ENCODE measurements at regions not wholly inside any gene's neighbourhood (a gene's known extent, or its start where the extent isn't known, plus 50 kb on each side); places are given as distances from the start of the nearest gene placed in this dataset.

DNA sequence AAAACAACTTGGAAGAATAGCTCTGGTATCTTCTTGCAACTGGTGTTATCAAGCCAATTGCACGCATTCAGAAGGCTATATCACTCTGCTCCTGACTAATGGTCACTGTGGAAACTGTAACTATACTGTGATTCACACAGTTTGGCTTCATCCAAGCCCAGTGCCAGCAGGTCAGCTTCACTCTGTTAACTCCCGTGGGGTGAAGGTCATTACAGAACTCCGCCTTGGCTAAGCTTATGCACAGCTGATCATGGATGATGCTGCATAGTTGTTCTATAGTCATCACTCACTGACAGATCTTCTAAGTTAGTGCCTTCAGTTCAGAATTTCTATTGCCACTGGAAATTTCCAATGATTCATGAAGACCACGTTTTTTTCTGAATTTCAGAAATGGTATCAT is 497.2 kb upstream of the NETO1 start:
- H3K9me3 Mint-ChIP-seq = peaks cover 0 to 2% of the 10 kb centered on the region in 2 experiments; a peak in 2 of 5 replicates
- no peak overlapping the region for H3K18ac ChIP-seq (ENCODE audit: insufficient read length, low read depth, low read length)
- no peaks in the 10 kb centered on the region for H3K79me2 ChIP-seq (ENCODE audit: insufficient read depth, low read length)
- no peak overlapping the region for H3K4ac ChIP-seq (ENCODE audit: low read depth, low read length)
- no peaks in the 10 kb centered on the region for H4K20me1 ChIP-seq (ENCODE audit: control insufficient read depth, insufficient read depth, insufficient read length)
- H3K27me3 ChIP-seq (ENCODE audit: insufficient read depth, low read length) = no peaks in the 10 kb centered on the region
- no peak overlapping the region for H2BK12ac ChIP-seq (ENCODE audit: insufficient read length, low read depth, low read length)
- H3K9ac ChIP-seq (ENCODE audit: extremely low read depth, insufficient read length, low read length) = no peak overlapping the region
- WGBS (ENCODE audit: extremely low coverage, insufficient read length, low lambda C conversion rate) = no CpG with 5 or more reads among the region's 4 CpGs
- H3K4me1 Mint-ChIP-seq = no peaks in the 10 kb centered on the region
- peaks cover 0 to 2% (median 0%) of the 10 kb centered on the region in 3 experiments; a peak in 2 of 7 replicates for H3K36me3 Mint-ChIP-seq (ENCODE audit: insufficient read depth in 1 of 3, low read depth in 3 of 3)
- TF ChIP-seq, protein P1, sequence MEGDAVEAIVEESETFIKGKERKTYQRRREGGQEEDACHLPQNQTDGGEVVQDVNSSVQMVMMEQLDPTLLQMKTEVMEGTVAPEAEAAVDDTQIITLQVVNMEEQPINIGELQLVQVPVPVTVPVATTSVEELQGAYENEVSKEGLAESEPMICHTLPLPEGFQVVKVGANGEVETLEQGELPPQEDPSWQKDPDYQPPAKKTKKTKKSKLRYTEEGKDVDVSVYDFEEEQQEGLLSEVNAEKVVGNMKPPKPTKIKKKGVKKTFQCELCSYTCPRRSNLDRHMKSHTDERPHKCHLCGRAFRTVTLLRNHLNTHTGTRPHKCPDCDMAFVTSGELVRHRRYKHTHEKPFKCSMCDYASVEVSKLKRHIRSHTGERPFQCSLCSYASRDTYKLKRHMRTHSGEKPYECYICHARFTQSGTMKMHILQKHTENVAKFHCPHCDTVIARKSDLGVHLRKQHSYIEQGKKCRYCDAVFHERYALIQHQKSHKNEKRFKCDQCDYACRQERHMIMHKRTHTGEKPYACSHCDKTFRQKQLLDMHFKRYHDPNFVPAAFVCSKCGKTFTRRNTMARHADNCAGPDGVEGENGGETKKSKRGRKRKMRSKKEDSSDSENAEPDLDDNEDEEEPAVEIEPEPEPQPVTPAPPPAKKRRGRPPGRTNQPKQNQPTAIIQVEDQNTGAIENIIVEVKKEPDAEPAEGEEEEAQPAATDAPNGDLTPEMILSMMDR (conservative IDR thresholded peaks at IDR 0.05) = no peak
- H3K27ac Mint-ChIP-seq = no peak overlapping the region
- no peak overlapping the region for H2AFZ ChIP-seq (ENCODE audit: low read length)
- H2BK15ac ChIP-seq (ENCODE audit: low read depth, low read length) = no peak overlapping the region
- H3K27me3 Mint-ChIP-seq (ENCODE audit: low read depth) = no peaks in the 10 kb centered on the region
- no peaks in the 10 kb centered on the region for H3K23me2 ChIP-seq (ENCODE audit: insufficient read length, low read depth, low read length, poor library complexity, severe bottlenecking)
- no peak overlapping the region for H3K27ac ChIP-seq (ENCODE audit: insufficient read length, low read depth, low read length)
- H3K4me2 ChIP-seq (ENCODE audit: insufficient read depth, insufficient read length, low read length) = no peak overlapping the region
- no peak overlapping the region for H2BK20ac ChIP-seq (ENCODE audit: low read depth, low read length, poor library complexity, severe bottlenecking)
- no peak overlapping the region for H2BK120ac ChIP-seq (ENCODE audit: low read depth, low read length, poor library complexity, severe bottlenecking)
- H2BK5ac ChIP-seq (ENCODE audit: insufficient read length, low read length) = no peak overlapping the region
- no peak overlapping the region for H3K4me3 Mint-ChIP-seq
- H3K56ac ChIP-seq (ENCODE audit: insufficient read length, low read depth, low read length) = no peak overlapping the region
- H3T11ph ChIP-seq (ENCODE audit: low read length) = no peak overlapping the region
- no peaks in the 10 kb centered on the region for H3K79me1 ChIP-seq (ENCODE audit: insufficient read depth, low read depth, low read length, poor library complexity, severe bottlenecking)
- H3K14ac ChIP-seq (ENCODE audit: insufficient read depth, low read length) = no peak overlapping the region
- H2AK5ac ChIP-seq (ENCODE audit: insufficient read length, low read length) = no peak overlapping the region
- H4K91ac ChIP-seq (ENCODE audit: insufficient read length, low read depth, low read length) = no peak overlapping the region
- H3K4me1 ChIP-seq (ENCODE audit: insufficient read depth, low read length) = no peaks in the 10 kb centered on the region
- no peak for DNase-seq
- H3K23ac ChIP-seq (ENCODE audit: insufficient read length, low read depth, low read length) = no peak overlapping the region
- no peak overlapping the region for H4K8ac ChIP-seq (replicated peaks; ENCODE audit: insufficient read length, low read depth, low read length)
- H3K9me3 ChIP-seq (ENCODE audit: control insufficient read depth, low read depth, low read length) = no peaks in the 10 kb centered on the region
- H4K5ac ChIP-seq (ENCODE audit: insufficient read length, low read depth, low read length) = no peak overlapping the region

Measured in H9 (cell line).